ENCODE measurements at regions not wholly inside any gene's neighbourhood (a gene's known extent, or its start where the extent isn't known, plus 50 kb on each side); places are given as distances from the start of the nearest gene placed in this dataset.

DNA sequence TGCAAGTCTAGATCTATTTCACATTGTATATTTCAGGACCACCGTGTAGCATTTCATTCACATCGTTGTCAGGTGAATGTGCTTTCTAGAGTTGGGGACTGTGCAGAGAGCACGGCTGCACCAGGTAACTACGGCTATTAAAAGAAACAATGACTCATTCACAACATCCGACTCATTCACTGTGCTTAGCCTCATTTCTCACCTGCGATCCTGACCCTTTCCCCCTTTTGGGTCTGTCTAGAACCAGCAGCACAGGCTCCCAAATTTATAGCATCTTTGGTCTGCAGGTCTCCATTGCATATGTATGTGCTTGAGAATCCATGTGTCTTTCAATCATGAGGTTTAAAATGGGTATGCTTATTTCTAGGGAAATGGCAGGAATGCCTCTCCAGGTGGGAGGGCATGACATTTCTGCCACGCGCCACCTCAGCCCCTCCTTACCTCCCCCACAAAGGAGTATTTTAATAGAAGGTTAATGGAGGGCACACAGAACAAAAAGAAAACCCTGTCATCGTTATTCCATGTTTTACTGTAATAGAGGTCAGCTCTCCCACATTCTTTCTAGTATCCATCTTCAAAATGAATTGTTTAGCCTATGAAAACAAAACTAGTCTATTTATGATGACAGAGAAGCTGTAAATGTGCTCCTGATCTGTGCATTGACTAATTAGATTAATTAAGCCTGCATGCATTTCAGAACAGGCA lies 246.7 kb upstream of the EPHA4 start:
- no peak for DNase-seq

DNA sequence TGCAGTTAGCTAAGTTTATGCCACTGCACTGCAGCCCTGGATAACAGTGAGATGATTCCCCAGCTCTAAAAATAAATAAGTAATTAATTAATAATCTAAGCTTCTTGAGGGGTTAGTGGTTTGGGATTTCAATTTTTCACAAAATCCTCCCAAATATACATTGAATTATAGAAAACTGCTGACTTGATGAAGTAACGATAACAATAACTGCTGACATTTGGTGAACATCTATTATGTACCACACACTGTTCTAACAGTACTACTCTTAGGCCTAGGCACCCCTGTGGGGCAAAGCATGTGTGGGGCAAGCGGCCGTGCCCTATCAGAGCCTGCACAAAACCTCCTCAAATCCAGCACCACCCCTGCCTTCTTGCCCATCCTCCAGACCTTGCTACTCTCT lies 245.8 kb upstream of the EPHA4 start:
- no peak for DNase-seq

GRCh38 chr2:221817052-221817451 lies 244.9 kb upstream of the EPHA4 start:
- DNase-seq = no peak

- DNase-seq = no peak
Measured at GRCh38 chr2:221816566-221816965, 244.5 kb upstream of the EPHA4 start.

DNA sequence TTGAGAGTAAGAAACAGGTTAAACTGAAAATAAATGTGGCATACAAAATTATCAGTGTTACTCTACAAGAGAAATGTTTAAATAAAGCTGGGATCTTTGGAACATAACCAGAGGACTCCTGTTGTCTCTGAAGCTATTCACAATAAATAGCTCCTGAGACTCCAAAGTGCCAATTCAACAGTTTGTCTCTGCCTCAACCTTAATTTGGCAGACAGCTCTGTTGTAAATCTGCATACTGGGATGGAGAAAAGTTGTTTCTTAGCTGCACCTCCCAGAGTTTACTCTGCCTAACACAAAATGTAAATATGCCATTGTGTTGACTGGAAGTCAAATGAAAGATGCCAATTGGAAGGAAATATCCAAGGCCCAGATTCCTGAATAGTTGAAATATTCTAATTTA lies 238.5 kb upstream of the EPHA4 start:
- no peak for DNase-seq

DNA sequence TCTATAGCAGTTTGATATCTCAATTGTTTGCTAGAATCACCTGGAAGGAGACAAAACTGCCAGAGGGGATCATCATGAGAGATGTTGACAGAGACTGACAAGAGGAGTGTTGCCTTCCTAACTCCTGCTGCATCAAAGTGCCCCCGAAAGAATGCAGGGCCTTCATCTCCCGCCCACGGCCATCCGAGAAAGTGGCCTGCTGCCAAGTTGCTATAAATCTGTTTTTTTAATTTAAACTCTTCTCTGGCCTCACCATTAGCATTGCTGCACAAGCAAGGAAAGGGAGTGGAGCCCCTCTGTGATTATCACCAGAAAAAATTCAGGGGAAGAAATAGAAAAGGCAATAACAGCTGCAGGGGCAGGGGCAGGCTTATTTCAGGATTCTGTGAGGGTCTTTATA lies 238.1 kb upstream of the EPHA4 start:
- no peak for DNase-seq

DNA sequence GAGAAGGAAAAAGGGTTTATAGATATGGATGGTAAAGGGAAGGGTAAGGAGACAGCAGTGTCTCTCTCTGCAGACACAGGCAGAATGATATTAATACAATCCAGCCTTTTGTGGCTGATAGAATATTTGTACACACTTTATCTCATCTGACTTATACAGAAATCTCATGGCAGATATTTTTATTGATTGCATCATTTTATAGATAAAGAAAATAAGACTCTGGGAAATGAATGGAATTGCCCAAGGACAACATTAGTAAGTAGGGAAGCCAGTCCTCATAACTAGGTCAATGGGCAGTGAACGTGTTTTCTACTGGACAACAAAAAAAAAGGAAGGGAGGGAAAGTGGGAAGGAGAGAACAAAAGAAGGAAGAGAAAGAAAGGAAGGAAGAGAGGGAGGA lies 236.4 kb upstream of the EPHA4 start:
- no peak for DNase-seq

DNA sequence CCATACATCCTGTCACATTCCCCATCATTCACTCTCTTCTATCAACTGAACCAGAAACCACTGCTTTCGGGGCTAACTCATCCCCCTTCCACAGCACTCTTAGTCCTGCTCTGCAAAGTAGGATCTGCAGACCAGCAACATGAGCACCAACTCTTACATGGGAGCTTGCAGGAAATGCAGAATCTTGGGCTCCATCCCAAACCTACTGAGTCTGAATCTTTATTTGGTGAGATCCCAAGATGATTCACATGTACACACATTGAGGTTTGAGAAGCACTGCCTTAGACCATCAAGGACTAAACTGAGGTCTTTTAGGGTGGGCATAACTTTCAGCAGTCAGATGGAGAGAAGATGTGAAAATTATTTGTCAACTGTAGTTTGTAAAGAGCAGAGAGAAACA lies 235.6 kb upstream of the EPHA4 start:
- no peak for DNase-seq

DNA sequence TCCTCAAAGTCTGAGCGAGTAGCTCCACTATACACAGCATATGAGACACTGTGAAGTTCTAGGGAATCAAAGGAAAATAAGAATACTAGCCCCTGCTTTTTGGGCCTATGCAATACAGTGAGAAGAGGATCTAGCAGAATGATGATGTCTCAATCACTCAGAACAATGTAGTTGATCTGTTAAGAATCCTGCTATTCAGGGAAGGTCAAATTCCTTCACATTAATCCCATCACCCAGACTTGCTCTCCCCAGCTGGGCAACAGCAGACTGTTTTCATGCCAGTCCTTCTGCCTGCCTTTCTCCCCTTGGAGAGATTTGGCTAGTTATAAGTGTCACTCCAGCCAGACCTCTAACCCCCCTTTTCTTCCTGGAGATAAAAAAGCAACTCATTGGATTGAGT lies 230.0 kb upstream of the EPHA4 start:
- DNase-seq = no peak

GRCh38 chr2:221792971-221793521 lies 220.9 kb upstream of the EPHA4 start:
- DNase-seq = no peak

- DNase-seq = no peak
Measured at GRCh38 chr2:221791844-221792243, 219.7 kb upstream of the EPHA4 start.

- no peak for DNase-seq
Measured at GRCh38 chr2:221787561-221787960, 215.5 kb upstream of the EPHA4 start.

DNA sequence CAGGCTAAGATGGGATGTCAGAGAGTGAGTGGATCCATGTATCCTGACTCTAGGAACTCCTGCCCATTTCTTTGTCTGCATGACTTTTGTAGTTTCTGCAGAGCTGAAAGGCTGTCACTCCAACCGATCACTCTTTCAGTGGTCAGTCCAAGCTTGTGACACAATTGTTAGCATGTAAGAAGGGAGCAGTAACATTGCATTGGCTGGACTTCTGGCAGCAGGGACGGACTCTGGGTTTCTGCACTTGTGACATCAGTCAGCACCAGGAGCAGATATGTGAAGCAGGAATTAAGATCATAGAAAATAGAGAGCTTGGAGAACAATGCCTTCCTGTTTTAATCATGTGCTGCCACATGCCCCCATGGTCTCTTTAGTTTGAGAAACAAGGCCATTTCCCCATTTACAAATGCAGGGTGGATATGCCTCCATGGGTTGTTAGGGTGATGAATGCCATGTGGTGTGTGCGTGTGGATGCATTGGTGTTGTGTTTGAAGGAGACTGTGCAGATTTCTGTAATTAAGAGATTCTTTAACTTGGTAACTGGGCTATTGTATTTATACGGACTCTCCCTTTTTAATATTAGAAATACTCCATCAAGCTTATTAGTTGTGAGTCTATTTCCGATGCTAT lies 214.3 kb upstream of the EPHA4 start:
- no peak for DNase-seq

DNA sequence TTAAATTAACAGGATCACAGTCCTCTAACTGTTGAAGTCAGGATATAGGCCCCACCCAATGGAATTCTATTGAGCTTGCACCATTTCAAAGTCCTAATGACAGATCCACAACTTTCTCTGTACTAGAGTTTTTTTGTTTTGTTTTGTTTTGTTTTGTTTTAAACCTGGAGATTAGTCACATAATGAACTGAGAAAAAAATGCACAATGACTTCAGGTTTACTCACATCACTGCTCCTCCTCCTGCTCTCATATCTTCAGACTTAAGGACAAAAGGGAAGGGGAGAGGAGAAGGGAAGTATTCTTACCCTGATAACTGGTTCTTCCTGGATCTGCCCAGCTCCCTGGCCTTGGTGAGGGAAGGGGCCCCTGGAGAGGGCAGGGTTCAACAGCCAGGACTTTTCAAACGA lies 208.2 kb upstream of the EPHA4 start:
- no peak for DNase-seq

GRCh38 chr2:221779614-221780067 lies 207.5 kb upstream of the EPHA4 start:
- DNase-seq = no peak

DNA sequence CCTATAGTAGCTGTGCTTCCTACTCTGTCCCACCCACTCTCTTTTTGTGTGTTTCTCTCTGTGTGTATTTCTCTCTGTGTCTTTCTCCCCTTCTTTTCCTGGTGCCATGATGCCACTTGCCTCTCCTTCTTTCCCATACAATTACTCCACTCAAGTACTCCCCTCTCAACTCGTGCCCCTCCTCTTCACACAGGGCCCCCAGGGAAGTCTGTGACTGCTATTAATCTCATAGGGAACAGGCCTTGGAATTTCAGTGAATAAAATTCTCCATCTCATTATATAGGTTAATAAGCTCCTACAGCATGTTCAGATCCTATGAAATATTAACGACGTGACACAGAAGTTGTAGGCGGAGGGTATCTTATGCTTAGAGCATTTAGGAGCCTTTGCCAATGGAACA lies 205.9 kb upstream of the EPHA4 start:
- DNase-seq = no peak

DNA sequence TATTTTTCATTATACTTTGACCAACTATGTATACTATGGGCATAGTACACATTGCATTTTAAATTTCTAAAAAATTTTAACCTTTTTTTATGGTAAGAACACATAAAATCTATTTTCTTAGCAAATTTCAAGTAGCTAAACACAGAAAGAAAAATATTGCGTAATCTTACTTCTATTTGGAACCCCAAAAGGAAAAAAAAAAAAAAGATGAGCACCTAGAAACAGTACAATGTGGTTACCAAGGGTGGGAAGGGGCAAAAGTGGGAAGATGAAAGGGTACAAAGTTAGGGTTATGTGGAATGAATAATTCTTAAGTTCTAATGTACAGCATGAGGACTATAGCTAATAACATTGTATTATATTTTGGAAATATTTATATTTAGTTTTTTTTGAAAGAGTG lies 205.0 kb upstream of the EPHA4 start:
- no peak for DNase-seq

GRCh38 chr2:221775096-221775495 lies 203.0 kb upstream of the EPHA4 start:
- DNase-seq = no peak

DNA sequence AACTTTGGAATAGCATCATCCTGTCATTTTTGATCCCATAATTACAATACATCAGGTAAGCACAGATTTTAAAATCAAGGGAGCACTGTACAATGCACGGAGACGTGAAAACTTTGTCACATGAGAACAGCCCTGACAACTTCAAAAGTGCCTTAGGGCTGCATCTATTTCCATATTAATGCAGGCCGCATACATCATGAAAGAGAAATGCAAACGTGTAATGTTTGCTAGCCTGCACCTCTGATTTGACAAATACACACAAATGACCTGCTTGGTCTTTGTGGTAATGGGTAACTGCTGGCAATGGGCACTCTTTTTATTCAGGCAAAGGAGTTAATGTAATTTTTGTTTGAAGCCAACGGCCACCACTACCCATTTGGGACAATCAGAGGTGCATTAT lies 202.0 kb upstream of the EPHA4 start:
- no peak for DNase-seq

DNA sequence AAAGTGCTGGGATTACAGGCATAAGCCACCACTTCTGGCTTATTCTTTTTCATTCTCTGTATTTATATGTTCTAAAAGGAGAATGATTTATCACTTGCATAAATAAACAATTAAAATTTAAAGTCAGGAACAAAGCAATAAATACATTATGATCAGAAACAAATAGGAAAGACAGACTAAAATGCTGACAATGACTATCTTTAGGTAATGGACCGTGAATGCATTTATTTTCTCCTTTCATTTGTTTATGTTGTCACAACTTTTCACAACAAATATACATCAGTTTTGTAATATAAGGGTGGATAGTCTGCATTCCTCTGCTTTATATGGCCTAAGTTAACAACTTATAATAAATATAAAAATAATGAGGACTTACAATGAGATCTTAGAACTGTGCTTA lies 199.2 kb upstream of the EPHA4 start:
- no peak for DNase-seq

DNA sequence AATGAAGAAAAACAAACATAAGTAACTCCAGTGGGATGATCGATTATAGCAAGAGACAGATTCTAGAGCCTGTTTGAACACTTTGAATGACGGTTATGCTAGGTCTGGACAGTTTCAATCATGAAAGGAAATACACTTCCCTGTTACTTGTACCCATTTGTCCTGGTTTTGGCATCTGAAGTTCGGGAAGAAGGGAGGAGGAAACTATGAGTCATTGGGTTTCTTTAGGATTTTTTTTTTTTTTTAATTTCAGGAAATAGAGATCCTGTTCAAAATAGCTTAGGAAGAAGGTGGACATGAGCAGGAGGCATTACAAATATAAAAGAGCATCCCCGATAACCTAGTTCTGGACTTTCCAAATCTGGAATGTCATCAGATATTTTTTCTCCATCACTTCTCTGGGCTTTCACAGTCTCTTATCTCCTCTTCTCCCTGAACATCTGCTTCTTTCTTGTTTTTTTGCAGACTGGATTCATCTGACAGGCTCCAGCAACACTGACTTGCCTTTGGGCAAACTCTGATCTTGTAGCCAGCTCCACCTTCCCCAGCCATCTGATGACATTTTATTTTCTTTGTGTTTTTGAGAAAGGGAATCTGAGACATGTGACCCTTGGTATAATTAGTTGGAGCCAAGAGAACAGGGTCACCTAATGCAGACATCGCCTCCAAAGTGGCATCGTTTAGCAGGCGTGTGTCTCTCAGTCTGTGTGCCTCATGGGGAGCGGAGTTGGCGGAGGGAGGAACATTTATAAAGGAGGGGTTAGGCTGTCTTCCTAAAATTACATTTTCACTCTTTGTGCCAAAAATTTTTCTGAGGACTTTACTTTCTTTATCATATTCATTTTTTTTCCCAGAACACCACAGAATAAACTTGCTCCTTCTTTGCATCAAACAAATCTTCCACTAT lies 195.3 kb upstream of the EPHA4 start:
- DNase-seq = no peak

GRCh38 chr2:221762496-221762895 lies 190.4 kb upstream of the EPHA4 start:
- no peak for DNase-seq

DNA sequence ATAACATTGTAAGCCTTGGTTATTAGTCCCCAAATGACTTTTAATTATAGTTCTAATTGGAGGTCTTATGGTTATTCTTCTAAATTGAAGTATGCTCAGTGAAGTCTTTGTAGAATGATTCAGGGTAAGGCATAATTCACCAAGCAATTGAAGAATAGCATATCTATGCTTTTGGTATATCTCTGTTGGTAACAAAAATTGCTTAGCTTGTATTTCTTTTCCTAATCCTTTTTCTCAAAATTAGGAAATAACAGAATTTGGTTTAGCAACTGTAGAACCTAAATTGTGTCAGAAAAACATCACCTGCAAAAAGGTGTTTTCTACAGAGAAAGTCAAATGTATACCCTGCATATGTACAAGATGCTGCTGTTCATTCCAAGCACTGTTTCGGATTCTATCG lies 189.2 kb upstream of the EPHA4 start:
- no peak for DNase-seq

DNA sequence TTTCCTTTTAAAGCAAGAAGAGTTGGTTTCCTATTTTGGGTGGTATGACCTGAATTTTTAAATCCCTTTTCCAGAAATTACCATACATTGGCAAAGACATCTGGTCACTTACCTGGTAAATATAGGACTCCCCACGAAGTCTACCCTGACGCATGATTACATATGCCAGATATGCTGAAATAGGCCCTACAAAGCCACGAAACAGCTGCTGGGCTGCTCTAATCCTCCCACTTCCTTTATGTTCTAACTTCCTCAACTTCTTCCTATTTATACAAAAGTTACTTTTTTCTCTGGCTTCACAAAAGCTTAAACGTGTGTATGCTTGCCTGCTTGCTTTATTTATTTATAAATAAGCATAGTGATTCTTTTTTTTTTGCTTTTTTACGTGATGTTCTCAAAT lies 186.0 kb upstream of the EPHA4 start:
- no peak for DNase-seq
